ENCODE measurements at regions not wholly inside any gene's neighbourhood (a gene's known extent, or its start where the extent isn't known, plus 50 kb on each side); places are given as distances from the start of the nearest gene placed in this dataset.
A peak's percentile ranks its signal among the peaks of the same experiment; 100 is the strongest.

DNA sequence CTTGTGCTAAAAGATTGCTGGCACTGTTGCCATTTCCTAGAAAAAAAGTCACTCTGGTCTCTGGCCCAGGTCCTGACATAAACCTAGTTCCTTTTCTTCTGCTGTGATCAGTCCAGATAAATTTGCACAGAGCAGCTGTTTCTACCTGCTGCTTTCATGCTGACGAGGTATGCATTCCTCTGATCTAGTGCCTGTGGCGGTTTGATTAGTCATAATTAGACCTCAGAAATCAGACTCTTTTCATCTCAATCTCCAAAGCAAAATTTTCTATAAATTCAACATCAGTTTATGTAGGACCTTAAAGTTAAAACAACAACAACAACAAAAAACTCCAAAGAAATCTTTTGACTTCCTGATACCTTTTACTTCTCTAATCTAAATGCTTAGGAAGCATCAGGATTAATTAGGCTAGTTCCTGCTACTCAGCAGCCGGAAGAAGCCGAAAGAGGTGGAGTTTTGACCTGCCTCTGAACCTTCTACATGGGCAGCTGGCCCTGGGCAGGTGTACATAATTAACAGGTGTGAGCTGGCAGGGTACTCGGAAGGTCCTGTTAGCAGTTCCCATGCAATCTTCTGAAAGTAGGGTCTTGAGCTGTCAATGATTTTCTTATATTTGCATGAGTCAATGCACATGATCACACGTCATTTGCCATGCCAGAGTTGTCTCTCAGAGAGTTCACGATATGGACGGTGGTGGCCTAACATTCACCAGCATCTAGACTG lies 83.3 kb upstream of the CCDC112 start (continued):
- no peak for TF ChIP-seq STAT3 (IDR thresholded peaks at IDR 0.05; ENCODE audit: low read depth, low read length)
- TF ChIP-seq IRF4 (IDR thresholded peaks at IDR 0.05; ENCODE audit: low read depth, low read length): peak; percentile 76; the same call in 1 of the 2 replicates
- TF ChIP-seq, protein P1, sequence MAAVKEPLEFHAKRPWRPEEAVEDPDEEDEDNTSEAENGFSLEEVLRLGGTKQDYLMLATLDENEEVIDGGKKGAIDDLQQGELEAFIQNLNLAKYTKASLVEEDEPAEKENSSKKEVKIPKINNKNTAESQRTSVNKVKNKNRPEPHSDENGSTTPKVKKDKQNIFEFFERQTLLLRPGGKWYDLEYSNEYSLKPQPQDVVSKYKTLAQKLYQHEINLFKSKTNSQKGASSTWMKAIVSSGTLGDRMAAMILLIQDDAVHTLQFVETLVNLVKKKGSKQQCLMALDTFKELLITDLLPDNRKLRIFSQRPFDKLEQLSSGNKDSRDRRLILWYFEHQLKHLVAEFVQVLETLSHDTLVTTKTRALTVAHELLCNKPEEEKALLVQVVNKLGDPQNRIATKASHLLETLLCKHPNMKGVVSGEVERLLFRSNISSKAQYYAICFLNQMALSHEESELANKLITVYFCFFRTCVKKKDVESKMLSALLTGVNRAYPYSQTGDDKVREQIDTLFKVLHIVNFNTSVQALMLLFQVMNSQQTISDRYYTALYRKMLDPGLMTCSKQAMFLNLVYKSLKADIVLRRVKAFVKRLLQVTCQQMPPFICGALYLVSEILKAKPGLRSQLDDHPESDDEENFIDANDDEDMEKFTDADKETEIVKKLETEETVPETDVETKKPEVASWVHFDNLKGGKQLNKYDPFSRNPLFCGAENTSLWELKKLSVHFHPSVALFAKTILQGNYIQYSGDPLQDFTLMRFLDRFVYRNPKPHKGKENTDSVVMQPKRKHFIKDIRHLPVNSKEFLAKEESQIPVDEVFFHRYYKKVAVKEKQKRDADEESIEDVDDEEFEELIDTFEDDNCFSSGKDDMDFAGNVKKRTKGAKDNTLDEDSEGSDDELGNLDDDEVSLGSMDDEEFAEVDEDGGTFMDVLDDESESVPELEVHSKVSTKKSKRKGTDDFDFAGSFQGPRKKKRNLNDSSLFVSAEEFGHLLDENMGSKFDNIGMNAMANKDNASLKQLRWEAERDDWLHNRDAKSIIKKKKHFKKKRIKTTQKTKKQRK (IDR thresholded peaks at IDR 0.05; ENCODE audit: low read depth, low read length): no peak
- TF ChIP-seq IKZF2 (IDR thresholded peaks at IDR 0.05): peak; percentile 36 to 50; a peak in 3 of 4 replicates
- peak; percentile 45; the same call in 1 of the 2 replicates for TF ChIP-seq ZBED1 (IDR thresholded peaks at IDR 0.05; ENCODE audit: borderline replicate concordance)
- TF ChIP-seq, protein P2, sequence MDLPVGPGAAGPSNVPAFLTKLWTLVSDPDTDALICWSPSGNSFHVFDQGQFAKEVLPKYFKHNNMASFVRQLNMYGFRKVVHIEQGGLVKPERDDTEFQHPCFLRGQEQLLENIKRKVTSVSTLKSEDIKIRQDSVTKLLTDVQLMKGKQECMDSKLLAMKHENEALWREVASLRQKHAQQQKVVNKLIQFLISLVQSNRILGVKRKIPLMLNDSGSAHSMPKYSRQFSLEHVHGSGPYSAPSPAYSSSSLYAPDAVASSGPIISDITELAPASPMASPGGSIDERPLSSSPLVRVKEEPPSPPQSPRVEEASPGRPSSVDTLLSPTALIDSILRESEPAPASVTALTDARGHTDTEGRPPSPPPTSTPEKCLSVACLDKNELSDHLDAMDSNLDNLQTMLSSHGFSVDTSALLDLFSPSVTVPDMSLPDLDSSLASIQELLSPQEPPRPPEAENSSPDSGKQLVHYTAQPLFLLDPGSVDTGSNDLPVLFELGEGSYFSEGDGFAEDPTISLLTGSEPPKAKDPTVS (IDR thresholded peaks at IDR 0.05; ENCODE audit: low read depth, low read length): no peak
- TF ChIP-seq HCFC1 (IDR thresholded peaks at IDR 0.05; ENCODE audit: low read length): no peak
- TF ChIP-seq YBX1 (IDR thresholded peaks at IDR 0.05): no peak
- TF ChIP-seq NR2F1 (conservative IDR thresholded peaks at IDR 0.05): peak; percentile 51
- 0 out of 4 replicates have a peak, but pooled peaks of 1 of the 2 experiments have one; percentile 13 for TF ChIP-seq ETV6 (conservative IDR thresholded peaks at IDR 0.05 in 1 of 2, IDR thresholded peaks at IDR 0.05 in 1 of 2; ENCODE audit: borderline replicate concordance in 1 of 2, low read depth in 1 of 2)
- no peak for TF ChIP-seq ZNF207 (IDR thresholded peaks at IDR 0.05; ENCODE audit: borderline replicate concordance)
- peak; percentile 83 for TF ChIP-seq FOXM1 (IDR thresholded peaks at IDR 0.05; ENCODE audit: low read depth, low read length)
- 0 out of 2 replicates have a peak, but pooled peaks have one; percentile 21 for TF ChIP-seq SPI1 (IDR thresholded peaks at IDR 0.05; ENCODE audit: borderline replicate concordance, insufficient read depth, low read depth, low read length)
- TF ChIP-seq BHLHE40 (IDR thresholded peaks at IDR 0.05; ENCODE audit: borderline replicate concordance in 1 of 2, low read depth in 2 of 2, low read length in 1 of 2): peak; percentile 31 to 54; a peak in 2 of 4 replicates
- no peak for TF ChIP-seq MYC (IDR thresholded peaks at IDR 0.05; ENCODE audit: insufficient read depth, insufficient read length, insufficient replicate concordance, low read length, severe bottlenecking)
- 0 out of 2 replicates have a peak, but pooled peaks have one; percentile 44 for TF ChIP-seq PML (IDR thresholded peaks at IDR 0.05; ENCODE audit: low read length)
- TF ChIP-seq RB1 (IDR thresholded peaks at IDR 0.05; ENCODE audit: borderline replicate concordance): no peak
- TF ChIP-seq SREBF1 (IDR thresholded peaks at IDR 0.05; ENCODE audit: low read length): no peak
- no peak for TF ChIP-seq EZH2 (IDR thresholded peaks at IDR 0.05; ENCODE audit: borderline replicate concordance, control insufficient read depth, low read depth, low read length)
- TF ChIP-seq ESRRA (IDR thresholded peaks at IDR 0.05; ENCODE audit: low read length): no peak
- no peak for TF ChIP-seq TBL1XR1 (IDR thresholded peaks at IDR 0.05; ENCODE audit: low read depth, low read length)
- TF ChIP-seq TCF12 (IDR thresholded peaks at IDR 0.05; ENCODE audit: low read depth, low read length): peak; percentile 96
- TF ChIP-seq JUND (IDR thresholded peaks at IDR 0.05; ENCODE audit: low read depth, low read length): peak; percentile 52; the same call in 1 of the 2 replicates
- no peak for TF ChIP-seq SMAD5 (IDR thresholded peaks at IDR 0.05; ENCODE audit: low read depth)

Data from GM12878 (cell line).